ENCODE measurements at regions not wholly inside any gene's neighbourhood (a gene's known extent, or its start where the extent isn't known, plus 50 kb on each side); places are given as distances from the start of the nearest gene placed in this dataset.

DNA sequence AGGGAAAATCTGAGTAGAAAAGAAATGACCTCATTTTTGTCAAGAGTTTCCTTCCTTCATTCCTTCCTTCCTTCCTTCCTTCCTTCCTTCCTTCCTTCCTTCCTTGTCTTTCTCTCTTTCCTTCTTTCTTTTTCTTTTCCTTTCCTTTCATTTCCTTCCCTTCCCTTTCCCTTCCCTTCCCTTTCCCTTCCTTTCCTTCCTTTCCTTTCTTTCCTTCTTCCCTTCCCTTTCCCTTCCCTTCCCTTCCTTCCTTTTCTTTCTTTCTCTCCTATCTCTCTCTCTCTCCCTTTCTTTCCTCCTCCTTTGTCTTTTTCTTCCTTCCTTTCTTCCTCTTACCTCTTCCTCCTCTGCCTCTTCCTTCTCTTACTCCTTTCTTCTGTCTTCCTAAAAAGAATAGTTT is 347.6 kb downstream of the FAM47A start:
- TF ChIP-seq POLR2A (IDR thresholded peaks at IDR 0.05; ENCODE audit: low read depth): no peak
- TF ChIP-seq, protein P1, sequence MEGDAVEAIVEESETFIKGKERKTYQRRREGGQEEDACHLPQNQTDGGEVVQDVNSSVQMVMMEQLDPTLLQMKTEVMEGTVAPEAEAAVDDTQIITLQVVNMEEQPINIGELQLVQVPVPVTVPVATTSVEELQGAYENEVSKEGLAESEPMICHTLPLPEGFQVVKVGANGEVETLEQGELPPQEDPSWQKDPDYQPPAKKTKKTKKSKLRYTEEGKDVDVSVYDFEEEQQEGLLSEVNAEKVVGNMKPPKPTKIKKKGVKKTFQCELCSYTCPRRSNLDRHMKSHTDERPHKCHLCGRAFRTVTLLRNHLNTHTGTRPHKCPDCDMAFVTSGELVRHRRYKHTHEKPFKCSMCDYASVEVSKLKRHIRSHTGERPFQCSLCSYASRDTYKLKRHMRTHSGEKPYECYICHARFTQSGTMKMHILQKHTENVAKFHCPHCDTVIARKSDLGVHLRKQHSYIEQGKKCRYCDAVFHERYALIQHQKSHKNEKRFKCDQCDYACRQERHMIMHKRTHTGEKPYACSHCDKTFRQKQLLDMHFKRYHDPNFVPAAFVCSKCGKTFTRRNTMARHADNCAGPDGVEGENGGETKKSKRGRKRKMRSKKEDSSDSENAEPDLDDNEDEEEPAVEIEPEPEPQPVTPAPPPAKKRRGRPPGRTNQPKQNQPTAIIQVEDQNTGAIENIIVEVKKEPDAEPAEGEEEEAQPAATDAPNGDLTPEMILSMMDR (IDR thresholded peaks at IDR 0.05): no peak

Measured in esophagus muscularis mucosa (tissue), 3 donors.